H1 (cell line): ENCODE measurements at regions not wholly inside any gene's neighbourhood (a gene's known extent, or its start where the extent isn't known, plus 50 kb on each side); places are given as distances from the start of the nearest gene placed in this dataset.

Experiments used
- BACH1 ChIP-seq: IDR thresholded peaks from 2 replicates; pipeline ENCODE4 v1.6.1; 2012; ENCODE audit warnings: low read length, improper control_type of control experiment
- CTCF ChIP-seq, 3 experiments: IDR thresholded peaks; 1 replicate in 2 of 3; 2 replicates in 1 of 3; pipeline versions ENCODE4 v1.5.1 to v1.6.1; 2011; ENCODE audit warnings: low read length in 3 of 3, mild to moderate bottlenecking in 3 of 3, inconsistent platforms in 2 of 3, low read depth in 1 of 3, moderate library complexity in 1 of 3; ENCODE audit not compliant: insufficient read depth in 1 of 3; ENCODE audit errors: control extremely low read depth in 1 of 3
- RNF2 ChIP-seq: fragments of 200-900, 300-1000 bp; sonication (generic); IDR thresholded peaks from 2 replicates; pipeline ENCODE4 v1.7.1; 2016; ENCODE audit warnings: borderline replicate concordance, low read depth, mild to moderate bottlenecking, antibody characterized with exemption, low read length; ENCODE audit not compliant: poor library complexity, severe bottlenecking; ENCODE audit errors: missing control alignments
- TAF1 ChIP-seq: IDR thresholded peaks from 2 replicates; pipeline ENCODE4 v1.6.1; 2011; ENCODE audit warnings: mild to moderate bottlenecking, low read depth, low read length
- TCF12 ChIP-seq: IDR thresholded peaks from 2 replicates; pipeline ENCODE4 v1.6.1; 2011; ENCODE audit warnings: low read depth, mild to moderate bottlenecking, low read length

- no peak for TF ChIP-seq CTCF (IDR thresholded peaks at IDR 0.05; ENCODE audit: control extremely low read depth in 1 of 3, insufficient read depth in 1 of 3, low read depth in 1 of 3, low read length in 3 of 3)
- no peak for TF ChIP-seq TAF1
- TF ChIP-seq BACH1, result no peak
- no peak for TF ChIP-seq TCF12
- no peak for TF ChIP-seq RNF2
Measured at GRCh38 chr10:27449571-27449970, 54.5 kb upstream of the RAB18 start.
